Gastroesophageal sphincter (tissue), 3 donors: ENCODE measurements at regions not wholly inside any gene's neighbourhood (a gene's known extent, or its start where the extent isn't known, plus 50 kb on each side); places are given as distances from the start of the nearest gene placed in this dataset.

Source experiments
- POLR2A ChIP-seq, 2 donors: fragments of 450-650 bp; IDR thresholded peaks; one replicate each; pipeline ENCODE4 v1.6.1; 2017; ENCODE audit warnings: antibody characterized with exemption in 2 of 2, mild to moderate bottlenecking in 2 of 2, moderate library complexity in 1 of 2
- TF ChIP-seq, protein P1 (sequence below), 4 experiments: fragments of 200-600 bp in 2 of 4; fragments of 450-650 bp in 2 of 4; sonication (generic) in 1 of 4; IDR thresholded peaks; one replicate each; pipeline ENCODE4 v1.5.1; 2017 to 2019; ENCODE audit warnings: antibody characterized with exemption in 4 of 4, mild to moderate bottlenecking in 2 of 4, moderate library complexity in 2 of 4

DNA sequence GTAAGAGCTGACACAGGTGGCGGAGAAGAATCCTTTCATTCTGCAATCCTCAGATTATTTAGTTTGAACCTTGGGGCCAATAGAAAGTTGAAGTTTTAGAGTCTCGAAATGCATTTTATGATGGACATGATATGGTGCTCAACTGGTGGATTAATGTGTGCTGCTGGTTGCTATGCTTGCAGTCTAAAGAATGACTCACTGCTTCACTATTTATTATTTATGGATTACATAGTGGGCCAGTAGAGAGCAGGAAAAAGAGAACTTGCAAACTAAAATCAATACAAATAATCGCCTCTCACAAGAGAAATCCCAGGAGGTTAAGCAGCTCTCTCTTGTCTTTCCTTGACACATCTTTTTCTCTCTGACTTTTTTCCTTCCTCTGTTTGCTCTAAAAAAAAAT lies 2326.8 kb upstream of the AGA start:
- TF ChIP-seq, protein P1, sequence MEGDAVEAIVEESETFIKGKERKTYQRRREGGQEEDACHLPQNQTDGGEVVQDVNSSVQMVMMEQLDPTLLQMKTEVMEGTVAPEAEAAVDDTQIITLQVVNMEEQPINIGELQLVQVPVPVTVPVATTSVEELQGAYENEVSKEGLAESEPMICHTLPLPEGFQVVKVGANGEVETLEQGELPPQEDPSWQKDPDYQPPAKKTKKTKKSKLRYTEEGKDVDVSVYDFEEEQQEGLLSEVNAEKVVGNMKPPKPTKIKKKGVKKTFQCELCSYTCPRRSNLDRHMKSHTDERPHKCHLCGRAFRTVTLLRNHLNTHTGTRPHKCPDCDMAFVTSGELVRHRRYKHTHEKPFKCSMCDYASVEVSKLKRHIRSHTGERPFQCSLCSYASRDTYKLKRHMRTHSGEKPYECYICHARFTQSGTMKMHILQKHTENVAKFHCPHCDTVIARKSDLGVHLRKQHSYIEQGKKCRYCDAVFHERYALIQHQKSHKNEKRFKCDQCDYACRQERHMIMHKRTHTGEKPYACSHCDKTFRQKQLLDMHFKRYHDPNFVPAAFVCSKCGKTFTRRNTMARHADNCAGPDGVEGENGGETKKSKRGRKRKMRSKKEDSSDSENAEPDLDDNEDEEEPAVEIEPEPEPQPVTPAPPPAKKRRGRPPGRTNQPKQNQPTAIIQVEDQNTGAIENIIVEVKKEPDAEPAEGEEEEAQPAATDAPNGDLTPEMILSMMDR (IDR thresholded peaks at IDR 0.05), result no peak
- TF ChIP-seq POLR2A (IDR thresholded peaks at IDR 0.05), result no peak
